ENCODE measurements at regions not wholly inside any gene's neighbourhood (a gene's known extent, or its start where the extent isn't known, plus 50 kb on each side); places are given as distances from the start of the nearest gene placed in this dataset.

GRCh38 chr10:29184205-29185000, 104.5 kb upstream of the LYZL1 start:
- TF ChIP-seq POLR2A (IDR thresholded peaks at IDR 0.05; ENCODE audit: borderline replicate concordance, extremely low read depth, insufficient read depth, insufficient read length) (no peak), EZH2 (IDR thresholded peaks at IDR 0.05) (no peak), EZH2phosphoT487 (IDR thresholded peaks at IDR 0.05; ENCODE audit: borderline replicate concordance) (no peak), POLR2AphosphoS5 (IDR thresholded peaks at IDR 0.05; ENCODE audit: low read depth, low read length) (no peak)
- TF ChIP-seq, protein P1, sequence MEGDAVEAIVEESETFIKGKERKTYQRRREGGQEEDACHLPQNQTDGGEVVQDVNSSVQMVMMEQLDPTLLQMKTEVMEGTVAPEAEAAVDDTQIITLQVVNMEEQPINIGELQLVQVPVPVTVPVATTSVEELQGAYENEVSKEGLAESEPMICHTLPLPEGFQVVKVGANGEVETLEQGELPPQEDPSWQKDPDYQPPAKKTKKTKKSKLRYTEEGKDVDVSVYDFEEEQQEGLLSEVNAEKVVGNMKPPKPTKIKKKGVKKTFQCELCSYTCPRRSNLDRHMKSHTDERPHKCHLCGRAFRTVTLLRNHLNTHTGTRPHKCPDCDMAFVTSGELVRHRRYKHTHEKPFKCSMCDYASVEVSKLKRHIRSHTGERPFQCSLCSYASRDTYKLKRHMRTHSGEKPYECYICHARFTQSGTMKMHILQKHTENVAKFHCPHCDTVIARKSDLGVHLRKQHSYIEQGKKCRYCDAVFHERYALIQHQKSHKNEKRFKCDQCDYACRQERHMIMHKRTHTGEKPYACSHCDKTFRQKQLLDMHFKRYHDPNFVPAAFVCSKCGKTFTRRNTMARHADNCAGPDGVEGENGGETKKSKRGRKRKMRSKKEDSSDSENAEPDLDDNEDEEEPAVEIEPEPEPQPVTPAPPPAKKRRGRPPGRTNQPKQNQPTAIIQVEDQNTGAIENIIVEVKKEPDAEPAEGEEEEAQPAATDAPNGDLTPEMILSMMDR (IDR thresholded peaks at IDR 0.05 in 2 of 3, conservative IDR thresholded peaks at IDR 0.05 in 1 of 3; ENCODE audit: borderline replicate concordance in 1 of 3, insufficient read depth in 1 of 3, low read depth in 2 of 3, low read length in 2 of 3), result no peak

Measured in HCT116 (cell line).